HUES48 (cell line): ENCODE measurements at regions not wholly inside any gene's neighbourhood (a gene's known extent, or its start where the extent isn't known, plus 50 kb on each side); places are given as distances from the start of the nearest gene placed in this dataset.

Experiments used
- H3K27ac ChIP-seq: one replicate; pipeline ENCODE4 v1.7.0; 2013; ENCODE audit warnings: low read depth, low read length, inconsistent platforms
- H3K27me3 ChIP-seq: 2 replicates; pipeline ENCODE4 v1.6.1; 2013; ENCODE audit warnings: mild to moderate bottlenecking, low read length; ENCODE audit not compliant: control insufficient read depth, insufficient read depth
- H3K36me3 ChIP-seq: 2 replicates; pipeline ENCODE4 v1.6.1; 2013; ENCODE audit warnings: low read length; ENCODE audit not compliant: control insufficient read depth, insufficient read depth
- H3K4me1 ChIP-seq: 2 replicates; pipeline ENCODE4 v1.6.1; 2013; ENCODE audit warnings: mild to moderate bottlenecking, low read length; ENCODE audit not compliant: control insufficient read depth, insufficient read depth
- H3K4me3 ChIP-seq: 2 replicates; pipeline ENCODE4 v1.5.1; 2013; ENCODE audit warnings: mild to moderate bottlenecking, low read depth, low read length
- H3K9ac ChIP-seq: 2 replicates; pipeline ENCODE4 v1.6.1; 2013; ENCODE audit warnings: mild to moderate bottlenecking, low read depth, low read length, moderate library complexity
- H3K9me3 ChIP-seq: 2 replicates; pipeline ENCODE4 v1.6.1; 2013; ENCODE audit warnings: low read length; ENCODE audit not compliant: control insufficient read depth, insufficient read depth

DNA sequence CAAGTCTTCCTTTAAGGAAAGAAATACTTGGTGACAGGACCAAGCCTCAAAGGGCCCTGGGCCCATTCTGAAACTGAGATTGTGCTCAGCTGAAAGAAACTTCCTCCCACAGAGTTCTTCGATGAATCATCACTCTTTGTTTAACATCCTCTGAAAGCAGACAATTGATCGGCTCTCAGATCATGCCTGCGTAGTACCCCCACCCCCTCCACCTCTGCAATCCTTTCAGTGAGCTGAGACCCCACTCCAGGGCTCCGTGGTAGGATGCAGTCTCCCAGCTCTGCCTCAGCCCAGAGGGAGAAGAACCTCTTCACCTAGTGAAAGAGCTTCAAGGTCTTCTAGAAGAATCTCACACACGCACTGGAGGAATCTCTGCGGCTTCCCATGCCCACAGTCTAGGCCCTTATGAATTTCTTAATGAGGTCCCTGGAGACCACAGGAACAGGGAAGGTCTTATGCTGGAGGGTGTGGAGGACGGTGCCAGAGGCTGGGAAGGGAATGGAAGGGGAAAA lies 104.9 kb upstream of the SOD1 start:
- Histone ChIP-seq H3K4me3 (peak overlapping the region; percentile 28; the same call in 1 of the 2 replicates), H3K4me1 (peaks cover 45% of the 10 kb centered on the region), H3K36me3 (no peaks in the 10 kb centered on the region), H3K27me3 (peaks cover 39% of the 10 kb centered on the region), H3K9ac (peak overlapping the region; percentile 32; the same call in 1 of the 2 replicates), H3K9me3 (no peaks in the 10 kb centered on the region), H3K27ac (peak overlapping the region; percentile 96)

GRCh38 chr21:31553926-31554325 lies 105.6 kb upstream of the SOD1 start:
- H3K36me3 ChIP-seq = no peaks in the 10 kb centered on the region
- peak overlapping the region; percentile 96 for H3K27ac ChIP-seq
- peak overlapping the region; percentile 28; the same call in 1 of the 2 replicates for H3K4me3 ChIP-seq
- peaks cover 39% of the 10 kb centered on the region for H3K27me3 ChIP-seq
- H3K4me1 ChIP-seq = peaks cover 45% of the 10 kb centered on the region
- no peaks in the 10 kb centered on the region for H3K9me3 ChIP-seq
- no peak overlapping the region; the same call in 1 of the 2 replicates for H3K9ac ChIP-seq

GRCh38 chr21:31553461-31553860 lies 106.0 kb upstream of the SOD1 start:
- no peaks in the 10 kb centered on the region for H3K36me3 ChIP-seq
- H3K9ac ChIP-seq = no peak overlapping the region
- no peak overlapping the region for H3K4me3 ChIP-seq
- peaks cover 38% of the 10 kb centered on the region for H3K27me3 ChIP-seq
- H3K9me3 ChIP-seq = no peaks in the 10 kb centered on the region
- H3K4me1 ChIP-seq = peaks cover 45% of the 10 kb centered on the region
- peak overlapping the region; percentile 96 for H3K27ac ChIP-seq

DNA sequence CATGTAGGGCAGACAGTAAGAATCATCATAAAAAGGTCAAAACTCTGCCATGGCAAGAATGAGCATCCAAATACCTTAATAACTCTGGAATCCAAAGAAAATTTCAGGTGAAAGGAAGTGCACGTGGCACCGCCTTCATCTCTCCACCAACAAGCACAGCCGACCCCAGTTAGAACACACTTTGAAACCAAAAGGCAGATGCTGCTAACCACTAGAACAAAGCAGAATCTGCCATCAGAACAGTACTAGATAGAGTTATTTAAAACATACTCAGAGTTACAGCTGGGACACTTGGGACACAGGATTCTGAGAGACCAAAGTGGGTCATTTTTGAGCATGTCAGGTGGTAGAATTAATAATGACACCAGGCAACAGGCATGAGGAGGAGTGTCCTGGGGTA lies 106.7 kb upstream of the SOD1 start:
- peaks cover 32% of the 10 kb centered on the region for H3K27me3 ChIP-seq
- peaks cover 45% of the 10 kb centered on the region for H3K4me1 ChIP-seq
- no peaks in the 10 kb centered on the region for H3K9me3 ChIP-seq
- H3K4me3 ChIP-seq = no peak overlapping the region
- no peaks in the 10 kb centered on the region for H3K36me3 ChIP-seq
- no peak overlapping the region for H3K27ac ChIP-seq
- H3K9ac ChIP-seq = no peak overlapping the region

- no peak overlapping the region for H3K27ac ChIP-seq
Observed at GRCh38 chr21:31550070-31550469, 109.4 kb upstream of the SOD1 start.

DNA sequence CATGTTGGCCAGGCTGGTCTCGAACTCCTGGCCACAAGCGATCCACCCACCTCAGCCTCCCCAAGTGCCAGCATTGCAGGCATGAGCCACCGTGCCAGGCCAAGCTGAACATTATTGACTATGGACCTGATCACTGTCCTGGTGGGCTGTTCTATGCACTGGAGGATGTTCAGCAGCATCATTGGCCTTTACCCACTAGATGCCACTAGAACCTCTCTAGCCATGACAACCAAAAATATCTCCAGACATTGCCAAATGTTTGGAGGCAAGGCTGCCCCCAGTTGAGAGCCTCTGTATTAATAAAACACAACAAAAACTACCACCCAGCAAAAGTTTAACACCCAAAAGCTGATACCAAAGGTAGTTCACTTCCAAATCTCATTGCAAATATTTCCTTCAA lies 110.8 kb upstream of the SOD1 start:
- Histone ChIP-seq H3K27ac (no peak overlapping the region), H3K27me3 (no peaks in the 10 kb centered on the region), H3K9ac (no peak overlapping the region), H3K36me3 (no peaks in the 10 kb centered on the region), H3K9me3 (no peaks in the 10 kb centered on the region), H3K4me3 (no peak overlapping the region), H3K4me1 (peaks cover 25% of the 10 kb centered on the region)

More at GRCh38 chr21:31550070-31550469, 109.4 kb upstream of the SOD1 start:
- Histone ChIP-seq H3K4me1 (peaks cover 37% of the 10 kb centered on the region), H3K4me3 (no peak overlapping the region), H3K9me3 (no peaks in the 10 kb centered on the region), H3K36me3 (no peaks in the 10 kb centered on the region), H3K27me3 (peaks cover 9% of the 10 kb centered on the region; the same call in 1 of the 2 replicates), H3K9ac (no peak overlapping the region)

DNA sequence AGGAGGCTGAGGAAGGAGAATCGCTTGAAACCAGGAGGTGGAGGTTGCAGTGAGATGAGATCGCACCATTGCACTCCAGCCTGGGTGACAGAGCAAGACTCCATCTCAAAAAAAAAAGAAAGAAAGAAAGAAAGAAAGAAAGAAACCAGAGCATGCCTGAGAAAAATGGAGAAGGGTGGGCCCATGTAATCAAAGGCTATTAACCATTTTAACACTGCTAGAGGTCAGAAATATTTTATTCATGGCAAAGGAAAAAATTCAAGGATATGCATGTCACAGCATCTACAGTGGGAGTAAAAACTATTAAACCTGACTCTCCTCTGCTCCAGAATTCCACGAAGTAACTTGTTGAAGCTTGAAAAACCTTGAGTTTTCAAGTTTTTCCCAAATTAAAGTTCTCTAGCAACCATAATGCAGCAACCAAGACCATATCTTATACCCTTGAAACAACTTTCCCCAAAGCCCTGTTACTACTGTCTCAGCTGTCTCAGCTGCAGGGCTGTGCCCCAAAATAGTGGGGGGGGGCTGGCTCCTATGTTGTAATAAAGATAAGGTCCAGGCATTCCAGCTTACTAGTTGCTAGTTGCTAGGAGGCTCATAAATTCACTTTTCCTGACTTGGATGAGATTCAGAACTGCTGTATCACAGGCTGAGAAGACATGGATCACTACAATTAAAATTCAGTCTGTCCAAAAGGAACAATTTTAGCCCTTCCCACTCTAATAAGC lies 112.9 kb upstream of the SOD1 start:
- Histone ChIP-seq H3K27me3 (no peaks in the 10 kb centered on the region), H3K9me3 (no peaks in the 10 kb centered on the region), H3K9ac (no peak overlapping the region), H3K4me1 (peaks cover 16% of the 10 kb centered on the region), H3K36me3 (no peaks in the 10 kb centered on the region), H3K4me3 (no peak overlapping the region), H3K27ac (peak overlapping the region; percentile 35)

DNA sequence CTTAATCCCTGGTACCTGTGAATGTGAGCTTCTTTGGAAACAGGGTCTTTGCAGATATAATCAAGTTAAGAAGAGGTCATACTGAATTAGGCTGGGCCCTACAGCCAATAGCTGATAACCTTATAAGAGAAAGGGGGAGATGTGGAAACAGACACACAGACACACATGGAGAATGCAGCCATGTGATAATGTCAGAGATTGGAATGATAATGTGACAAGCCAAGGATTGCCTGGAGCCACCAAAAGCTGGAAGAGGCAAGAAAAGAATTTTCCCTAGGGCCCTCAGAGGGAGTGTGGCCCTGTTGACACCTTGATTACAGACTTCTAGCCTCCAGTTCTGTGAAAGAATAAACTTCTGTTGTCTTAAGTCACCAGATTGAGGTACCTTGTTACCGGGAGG lies 114.5 kb upstream of the SOD1 start:
- no peaks in the 10 kb centered on the region for H3K36me3 ChIP-seq
- no peaks in the 10 kb centered on the region for H3K27me3 ChIP-seq
- H3K4me1 ChIP-seq = peaks cover 16% of the 10 kb centered on the region
- peak overlapping the region; percentile 33 for H3K27ac ChIP-seq
- H3K9ac ChIP-seq = no peak overlapping the region
- no peak overlapping the region for H3K4me3 ChIP-seq
- no peaks in the 10 kb centered on the region for H3K9me3 ChIP-seq

GRCh38 chr21:31543191-31543590 lies 116.3 kb upstream of the SOD1 start:
- H3K9ac ChIP-seq = no peak overlapping the region
- H3K4me3 ChIP-seq = no peak overlapping the region
- H3K36me3 ChIP-seq = no peaks in the 10 kb centered on the region
- H3K4me1 ChIP-seq = peaks cover 16% of the 10 kb centered on the region
- no peak overlapping the region for H3K27ac ChIP-seq
- H3K9me3 ChIP-seq = no peaks in the 10 kb centered on the region
- H3K27me3 ChIP-seq = no peaks in the 10 kb centered on the region

DNA sequence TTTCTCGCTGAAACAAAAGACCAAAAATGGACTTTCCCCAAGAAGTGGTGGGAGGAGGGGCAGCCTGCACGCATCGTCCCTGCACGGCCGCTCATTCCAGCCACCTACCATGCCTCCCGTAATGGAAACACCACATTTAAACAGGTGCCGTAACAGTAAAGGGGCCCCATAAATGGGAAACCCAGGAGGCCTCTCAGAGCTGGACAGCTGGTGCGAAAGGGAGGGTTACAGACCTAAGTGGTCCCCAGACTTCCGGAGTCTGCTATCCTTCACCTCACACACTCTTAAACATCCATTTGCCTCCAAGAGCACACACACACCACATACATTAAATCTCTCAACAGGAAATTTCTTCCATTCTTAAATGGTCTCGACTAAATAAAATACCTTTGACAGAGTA lies 120.7 kb upstream of the SOD1 start:
- H3K9ac ChIP-seq = no peak overlapping the region

GRCh38 chr21:31537872-31538576 lies 121.5 kb upstream of the SOD1 start:
- Histone ChIP-seq H3K9ac (no peak overlapping the region), H3K36me3 (no peaks in the 10 kb centered on the region), H3K27me3 (no peaks in the 10 kb centered on the region), H3K4me1 (no peaks in the 10 kb centered on the region), H3K4me3 (no peak overlapping the region), H3K9me3 (no peaks in the 10 kb centered on the region), H3K27ac (no peak overlapping the region)

More for the DNA sequence above, 120.7 kb upstream of the SOD1 start:
- Histone ChIP-seq H3K36me3 (no peaks in the 10 kb centered on the region), H3K27ac (no peak overlapping the region), H3K27me3 (no peaks in the 10 kb centered on the region), H3K4me3 (no peak overlapping the region), H3K9me3 (no peaks in the 10 kb centered on the region), H3K4me1 (no peaks in the 10 kb centered on the region)
